ENCODE measurements at regions not wholly inside any gene's neighbourhood (a gene's known extent, or its start where the extent isn't known, plus 50 kb on each side); places are given as distances from the start of the nearest gene placed in this dataset.

DNA sequence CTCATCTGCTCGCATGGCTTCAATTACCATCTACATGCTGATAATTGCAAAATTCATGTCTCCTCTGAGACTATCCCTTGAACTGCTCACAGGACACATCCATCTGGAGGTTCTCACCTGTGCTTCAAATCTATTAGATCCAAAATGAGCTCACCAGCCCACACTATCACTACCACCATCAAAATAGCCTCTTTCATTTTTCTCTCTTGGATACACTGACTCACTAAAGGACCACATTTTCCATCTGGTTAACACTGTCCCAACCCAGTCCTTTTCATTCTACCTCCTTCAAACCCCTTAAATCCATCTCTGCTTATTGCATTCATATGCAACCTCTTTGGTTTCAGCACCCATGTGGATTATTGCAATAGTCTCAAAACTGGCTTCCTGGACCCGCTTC lies 497.6 kb downstream of the MID1IP1 start:
- H3K4me1 ChIP-seq (ENCODE audit: insufficient read depth, low read length): no peaks in the 10 kb centered on the region
- H3K9me3 ChIP-seq (ENCODE audit: low read depth, low read length): no peaks in the 10 kb centered on the region
- no peaks in the 10 kb centered on the region for H3K27me3 ChIP-seq (ENCODE audit: insufficient read depth, low read length)
- no peak overlapping the region for H3K4me3 ChIP-seq (ENCODE audit: low read length)

- H3K27me3 ChIP-seq (ENCODE audit: insufficient read depth, low read length): no peaks in the 10 kb centered on the region
- H3K4me3 ChIP-seq (ENCODE audit: low read length): no peak overlapping the region
These were observed 498.4 kb downstream of the MID1IP1 start for GRCh38 chrX:39299615-39300014.

GRCh38 chrX:39301036-39301435 lies 499.8 kb downstream of the MID1IP1 start:
- Histone ChIP-seq H3K27me3 (ENCODE audit: insufficient read depth, low read length) (no peaks in the 10 kb centered on the region), H3K4me3 (ENCODE audit: low read length) (no peak overlapping the region), H3K4me1 (ENCODE audit: insufficient read depth, low read length) (no peaks in the 10 kb centered on the region), H3K9me3 (ENCODE audit: low read depth, low read length) (no peaks in the 10 kb centered on the region)

More at GRCh38 chrX:39299615-39300014, 498.4 kb downstream of the MID1IP1 start:
- Histone ChIP-seq H3K9me3 (ENCODE audit: low read depth, low read length) (no peaks in the 10 kb centered on the region), H3K4me1 (ENCODE audit: insufficient read depth, low read length) (no peaks in the 10 kb centered on the region)

DNA sequence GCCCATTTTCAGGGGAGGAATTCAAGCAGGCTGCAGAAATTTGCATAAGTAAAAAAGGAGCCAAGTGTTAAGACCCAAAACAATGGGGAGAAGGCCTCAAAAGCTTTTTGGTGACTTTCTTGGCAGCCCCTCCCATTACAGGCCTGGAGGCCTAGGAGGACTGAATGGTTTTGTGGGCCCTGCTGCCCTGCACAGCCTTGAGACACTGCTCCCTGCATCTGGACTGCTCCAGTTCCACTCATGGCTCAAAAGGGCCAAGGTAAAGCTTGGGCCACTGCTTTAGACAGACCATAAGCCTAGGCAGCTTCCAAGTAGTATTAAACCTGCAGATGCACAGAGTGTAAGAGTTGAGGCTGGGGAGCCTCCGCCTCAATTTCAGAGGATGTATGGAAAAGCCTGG lies 501.6 kb downstream of the MID1IP1 start:
- Histone ChIP-seq H3K4me1 (ENCODE audit: insufficient read depth, low read length) (no peaks in the 10 kb centered on the region), H3K27me3 (ENCODE audit: insufficient read depth, low read length) (no peaks in the 10 kb centered on the region), H3K4me3 (ENCODE audit: low read length) (no peak overlapping the region), H3K9me3 (ENCODE audit: low read depth, low read length) (no peaks in the 10 kb centered on the region)

GRCh38 chrX:39304746-39305145 lies 503.5 kb downstream of the MID1IP1 start:
- H3K4me1 ChIP-seq (ENCODE audit: insufficient read depth, low read length): peaks cover 15% of the 10 kb centered on the region

GRCh38 chrX:39307488-39307887 lies 506.2 kb downstream of the MID1IP1 start:
- peaks cover 36% of the 10 kb centered on the region for H3K4me1 ChIP-seq (ENCODE audit: insufficient read depth, low read length)

More at GRCh38 chrX:39304746-39305145, 503.5 kb downstream of the MID1IP1 start:
- Histone ChIP-seq H3K27me3 (ENCODE audit: insufficient read depth, low read length) (no peaks in the 10 kb centered on the region), H3K9me3 (ENCODE audit: low read depth, low read length) (no peaks in the 10 kb centered on the region), H3K4me3 (ENCODE audit: low read length) (no peak overlapping the region)

GRCh38 chrX:39308126-39308525 lies 506.9 kb downstream of the MID1IP1 start:
- H3K9me3 ChIP-seq (ENCODE audit: low read depth, low read length): no peaks in the 10 kb centered on the region
- H3K4me3 ChIP-seq (ENCODE audit: low read length): no peak overlapping the region
- peaks cover 36% of the 10 kb centered on the region for H3K4me1 ChIP-seq (ENCODE audit: insufficient read depth, low read length)

More at GRCh38 chrX:39307488-39307887, 506.2 kb downstream of the MID1IP1 start:
- Histone ChIP-seq H3K4me3 (ENCODE audit: low read length) (no peak overlapping the region), H3K27me3 (ENCODE audit: insufficient read depth, low read length) (no peaks in the 10 kb centered on the region), H3K9me3 (ENCODE audit: low read depth, low read length) (no peaks in the 10 kb centered on the region)

DNA sequence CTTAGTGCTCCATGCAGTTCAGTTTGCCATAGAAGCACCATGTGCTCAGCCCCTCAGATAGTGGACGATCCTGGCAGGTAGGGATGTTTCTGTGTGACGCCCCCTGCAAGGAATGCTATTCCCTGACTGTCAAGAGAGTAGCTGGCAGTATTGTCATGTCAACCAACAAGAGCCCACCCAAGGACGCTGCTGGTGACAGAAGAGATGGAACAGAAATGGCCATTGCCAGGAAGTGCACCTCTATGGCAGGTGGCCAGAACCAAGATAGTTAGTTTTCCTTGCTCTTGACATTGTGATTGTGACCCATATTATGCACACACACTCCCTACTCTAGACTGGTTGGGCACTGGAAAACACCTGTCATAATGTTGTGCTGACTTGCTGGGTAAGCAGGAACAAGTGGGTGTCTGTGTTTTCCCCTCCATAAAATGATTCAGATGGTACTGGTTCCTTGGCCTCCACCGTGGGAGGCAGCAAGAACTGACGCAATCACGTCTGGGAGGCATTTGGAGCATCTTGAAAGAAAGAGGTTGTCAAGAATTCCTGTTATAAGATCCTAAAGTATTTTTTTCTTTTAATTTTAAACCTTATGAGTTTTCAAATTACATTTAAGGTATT lies 507.9 kb downstream of the MID1IP1 start:
- Histone ChIP-seq H3K4me1 (ENCODE audit: insufficient read depth, low read length) (peaks cover 36% of the 10 kb centered on the region), H3K27me3 (ENCODE audit: insufficient read depth, low read length) (no peaks in the 10 kb centered on the region), H3K9me3 (ENCODE audit: low read depth, low read length) (no peaks in the 10 kb centered on the region), H3K4me3 (ENCODE audit: low read length) (no peak overlapping the region)

More at GRCh38 chrX:39308126-39308525, 506.9 kb downstream of the MID1IP1 start:
- H3K27me3 ChIP-seq (ENCODE audit: insufficient read depth, low read length): no peaks in the 10 kb centered on the region

DNA sequence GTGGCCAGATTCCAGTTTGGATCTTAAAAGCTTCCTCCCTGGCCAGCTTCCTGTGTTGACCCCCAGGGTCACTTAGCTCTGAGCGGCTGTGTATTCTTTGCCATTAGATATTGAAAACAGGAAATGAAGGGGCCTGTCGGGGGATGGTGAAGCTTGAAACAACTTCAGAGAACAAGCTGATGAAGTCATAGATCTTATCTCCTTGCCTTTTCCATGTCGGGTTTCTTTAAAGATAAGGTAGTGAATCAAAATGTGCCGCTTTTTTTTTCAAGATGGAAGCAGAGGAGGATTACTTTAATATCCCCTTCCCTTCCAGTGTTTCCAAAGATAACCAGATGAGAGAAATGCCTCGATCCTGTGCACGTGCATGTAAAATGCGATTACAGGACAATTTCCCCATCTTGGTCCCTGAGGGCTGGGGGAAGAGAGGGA lies 508.5 kb downstream of the MID1IP1 start:
- H3K27me3 ChIP-seq (ENCODE audit: insufficient read depth, low read length): no peaks in the 10 kb centered on the region
- no peak overlapping the region for H3K4me3 ChIP-seq (ENCODE audit: low read length)
- peaks cover 36% of the 10 kb centered on the region for H3K4me1 ChIP-seq (ENCODE audit: insufficient read depth, low read length)
- H3K9me3 ChIP-seq (ENCODE audit: low read depth, low read length): no peaks in the 10 kb centered on the region

DNA sequence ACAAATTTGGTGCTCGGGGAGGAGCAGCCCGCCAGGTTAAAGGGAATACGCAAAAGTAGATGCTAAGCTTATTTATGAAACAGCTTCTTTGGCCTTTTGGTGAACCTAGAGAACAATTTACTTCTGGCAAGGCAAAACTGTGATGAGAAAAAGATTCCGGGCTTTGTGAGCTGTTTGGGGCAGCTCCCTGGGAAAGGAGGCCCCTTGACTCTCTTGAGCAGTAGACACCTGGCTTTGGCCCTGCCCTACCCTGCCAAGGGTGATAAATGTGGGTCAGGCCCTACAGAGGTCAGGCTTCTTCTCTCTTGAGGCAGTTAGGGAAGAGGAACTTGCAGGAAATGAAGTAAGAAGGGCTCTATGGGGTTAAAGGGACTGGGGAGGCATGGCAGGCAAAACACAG lies 509.6 kb downstream of the MID1IP1 start:
- Histone ChIP-seq H3K4me1 (ENCODE audit: insufficient read depth, low read length) (peaks cover 36% of the 10 kb centered on the region), H3K27me3 (ENCODE audit: insufficient read depth, low read length) (no peaks in the 10 kb centered on the region), H3K9me3 (ENCODE audit: low read depth, low read length) (no peaks in the 10 kb centered on the region), H3K4me3 (ENCODE audit: low read length) (no peak overlapping the region)

GRCh38 chrX:39311646-39312045 lies 510.4 kb downstream of the MID1IP1 start:
- Histone ChIP-seq H3K27me3 (ENCODE audit: insufficient read depth, low read length) (no peaks in the 10 kb centered on the region), H3K9me3 (ENCODE audit: low read depth, low read length) (no peaks in the 10 kb centered on the region), H3K4me3 (ENCODE audit: low read length) (no peak overlapping the region), H3K4me1 (ENCODE audit: insufficient read depth, low read length) (peaks cover 36% of the 10 kb centered on the region)

- Histone ChIP-seq H3K4me3 (ENCODE audit: low read length) (no peak overlapping the region), H3K27me3 (ENCODE audit: insufficient read depth, low read length) (no peaks in the 10 kb centered on the region), H3K4me1 (ENCODE audit: insufficient read depth, low read length) (peaks cover 36% of the 10 kb centered on the region), H3K9me3 (ENCODE audit: low read depth, low read length) (no peaks in the 10 kb centered on the region)
These were observed 511.9 kb downstream of the MID1IP1 start for GRCh38 chrX:39313146-39313545.

GRCh38 chrX:39318506-39319343 lies 517.5 kb downstream of the MID1IP1 start:
- H3K9me3 ChIP-seq (ENCODE audit: low read depth, low read length): no peaks in the 10 kb centered on the region
- no peak overlapping the region for H3K4me3 ChIP-seq (ENCODE audit: low read length)
- H3K27me3 ChIP-seq (ENCODE audit: insufficient read depth, low read length): no peaks in the 10 kb centered on the region
- H3K4me1 ChIP-seq (ENCODE audit: insufficient read depth, low read length): no peaks in the 10 kb centered on the region

GRCh38 chrX:39320165-39320564 lies 518.9 kb downstream of the MID1IP1 start:
- Histone ChIP-seq H3K4me1 (ENCODE audit: insufficient read depth, low read length) (no peaks in the 10 kb centered on the region), H3K9me3 (ENCODE audit: low read depth, low read length) (no peaks in the 10 kb centered on the region), H3K27me3 (ENCODE audit: insufficient read depth, low read length) (no peaks in the 10 kb centered on the region), H3K4me3 (ENCODE audit: low read length) (no peak overlapping the region)

GRCh38 chrX:39322496-39322895 lies 521.2 kb downstream of the MID1IP1 start:
- Histone ChIP-seq H3K9me3 (ENCODE audit: low read depth, low read length) (no peaks in the 10 kb centered on the region), H3K4me1 (ENCODE audit: insufficient read depth, low read length) (no peaks in the 10 kb centered on the region), H3K4me3 (ENCODE audit: low read length) (no peak overlapping the region), H3K27me3 (ENCODE audit: insufficient read depth, low read length) (no peaks in the 10 kb centered on the region)
